ENCODE measurements at regions not wholly inside any gene's neighbourhood (a gene's known extent, or its start where the extent isn't known, plus 50 kb on each side); places are given as distances from the start of the nearest gene placed in this dataset.
"Not testable (repeated sequence)": the region's sequence is repeated elsewhere in the genome, so short reads cannot be mapped to it uniquely, and the experiment has no call there.

- DNase-seq = no peak
Observed at GRCh38 chr10:4282496-4282895, 497.5 kb upstream of the KLF6 start.

GRCh38 chr10:4281190-4281825, 496.3 kb upstream of the KLF6 start:
- DNase-seq = no peak

GRCh38 chr10:4280461-4281189, 495.6 kb upstream of the KLF6 start:
- DNase-seq = no peak

- no peak for DNase-seq
Observed at GRCh38 chr10:4279655-4280054, 494.6 kb upstream of the KLF6 start.

GRCh38 chr10:4278186-4278585, 493.2 kb upstream of the KLF6 start:
- DNase-seq = no peak

GRCh38 chr10:4276151-4276550, 491.1 kb upstream of the KLF6 start:
- DNase-seq = no peak

GRCh38 chr10:4274671-4275070, 489.7 kb upstream of the KLF6 start:
- not testable (repeated sequence) for DNase-seq

- no peak for DNase-seq
Observed at GRCh38 chr10:4271193-4271592, 486.2 kb upstream of the KLF6 start.

- DNase-seq = no peak
Observed at GRCh38 chr10:4270116-4270515, 485.1 kb upstream of the KLF6 start.

- DNase-seq = not testable (repeated sequence)
Observed at GRCh38 chr10:4268490-4268889, 483.5 kb upstream of the KLF6 start.

- no peak for DNase-seq
Observed at GRCh38 chr10:4267086-4267773, 482.2 kb upstream of the KLF6 start.

GRCh38 chr10:4266416-4267085, 481.5 kb upstream of the KLF6 start:
- DNase-seq = no peak

GRCh38 chr10:4265964-4266363, 481.0 kb upstream of the KLF6 start:
- DNase-seq = no peak

- no peak for DNase-seq
Observed at GRCh38 chr10:4264209-4264865, 479.3 kb upstream of the KLF6 start.

- DNase-seq = no peak
Observed at GRCh38 chr10:4263601-4263921, 478.6 kb upstream of the KLF6 start.

- DNase-seq = no peak
Observed at GRCh38 chr10:4262870-4263600, 478.0 kb upstream of the KLF6 start.

- DNase-seq = no peak
Observed at GRCh38 chr10:4262449-4262848, 477.4 kb upstream of the KLF6 start.

GRCh38 chr10:4260483-4261124, 475.6 kb upstream of the KLF6 start:
- DNase-seq = no peak

GRCh38 chr10:4257939-4258465, 473.0 kb upstream of the KLF6 start:
- DNase-seq = no peak

GRCh38 chr10:4256971-4257370, 472.0 kb upstream of the KLF6 start:
- DNase-seq = no peak

- no peak for DNase-seq
Observed at GRCh38 chr10:4255751-4256150, 470.7 kb upstream of the KLF6 start.

Data from stimulated activated CD8-positive, alpha-beta memory T cell treated with anti-CD3 and anti-CD28 coated beads, Interleukin-4, amount 100 ng/mL, for 48 hours (primary cell).